Spleen (tissue), 11 donors: ENCODE measurements at regions not wholly inside any gene's neighbourhood (a gene's known extent, or its start where the extent isn't known, plus 50 kb on each side); places are given as distances from the start of the nearest gene placed in this dataset.

Experiments
- DNase-seq: peaks from one replicate; pipeline ENCODE4 v3.0.0-alpha.2; 2020
- H3K27ac ChIP-seq, 8 donors: fragments of 200-600 bp; sonication (generic) in 7 of 8; 1 replicate in 4 of 8; 2 replicates in 4 of 8; pipeline versions ENCODE4 v1.5.0 to v1.8.0; 2016 to 2021; ENCODE audit warnings: inconsistent platforms in 4 of 8, mild to moderate bottlenecking in 4 of 8, moderate library complexity in 1 of 8
- H3K27me3 ChIP-seq, 7 donors: fragments of 200-600 bp; sonication (generic) in 6 of 7; replicated peaks in 1 of 7; 1 replicate in 4 of 7; 2 replicates in 3 of 7; pipeline versions ENCODE4 v1.5.0 to v1.8.0; 2016 to 2021; ENCODE audit warnings: inconsistent platforms in 3 of 7, mild to moderate bottlenecking in 1 of 7
- H3K36me3 ChIP-seq, 6 donors: fragments of 200-600 bp; sonication (generic) in 5 of 6; 1 replicate in 4 of 6; 2 replicates in 2 of 6; pipeline versions ENCODE4 v1.5.0 to v1.8.0; 2016 to 2021; ENCODE audit warnings: inconsistent platforms in 2 of 6
- H3K4me1 ChIP-seq, 6 donors: fragments of 200-600 bp; sonication (generic) in 5 of 6; 1 replicate in 3 of 6; 2 replicates in 3 of 6; pipeline versions ENCODE4 v1.5.0 to v1.8.0; 2016 to 2021; ENCODE audit warnings: inconsistent platforms in 3 of 6
- H3K4me3 ChIP-seq, 8 donors: fragments of 200-600 bp; sonication (generic) in 7 of 8; 1 replicate in 4 of 8; 2 replicates in 4 of 8; pipeline versions ENCODE4 v1.5.0 to v1.8.0; 2016 to 2021; ENCODE audit warnings: inconsistent platforms in 4 of 8, mild to moderate bottlenecking in 4 of 8, moderate library complexity in 2 of 8
- H3K9me3 ChIP-seq, 8 donors: fragments of 200-600 bp; sonication (generic) in 7 of 8; 1 replicate in 4 of 8; 2 replicates in 4 of 8; pipeline versions ENCODE4 v1.5.0 to v1.8.0; 2016 to 2021; ENCODE audit warnings: inconsistent platforms in 4 of 8
- CTCF ChIP-seq, 11 experiments: fragments of 200-600 bp in 7 of 11; fragments of 450-650 bp in 4 of 11; sonication (generic) in 4 of 11; IDR thresholded peaks in 8 of 11; conservative IDR thresholded peaks in 3 of 11; 1 replicate in 7 of 11; 2 replicates in 4 of 11; pipeline versions ENCODE4 v1.4.0 to v1.8.0; 2016 to 2021; ENCODE audit warnings: antibody characterized with exemption in 11 of 11, inconsistent platforms in 4 of 11, mild to moderate bottlenecking in 1 of 11
- POLR2A ChIP-seq, 3 donors: fragments of 450-650 bp; IDR thresholded peaks; one replicate each; pipeline ENCODE4 v1.5.1; 2017; ENCODE audit warnings: antibody characterized with exemption in 3 of 3, mild to moderate bottlenecking in 1 of 3
- POLR2AphosphoS5 ChIP-seq, 3 donors: sonication (generic); formaldehyde crosslinking; IDR thresholded peaks; one replicate each; pipeline ENCODE4 v1.5.1; 2017; ENCODE audit warnings: antibody characterized with exemption in 3 of 3
- WGBS, 5 donors: extraction: QIAGEN DNeasy Blood & Tissue Kit in 3 of 5; methylation state at CpG; one replicate each; pipeline versions ENCODE4 v1.1.5 to v1.1.7; 2013 to 2018; 5-methylcytosine and 5-hydroxymethylcytosine counted together
- intact Hi-C: fragments of 100-400 bp; cut with DNase I; formaldehyde crosslinking; loops from one replicate; pipeline ENCODE4 v1.15.0; 2023; ENCODE audit warnings: low total_unique reads
- donor health status: healthy with polysubstance abuse.
- donor health status: DM: no; HTN: no; CAD: no; lungs with moderate emphysema.
- donor health status: DM: no; HTN: no; CAD: no.
- donor health status: Bipolar disorder and iron deficiency.
- donor health status: healthy.
- donor health status: DM: no; HTN: no; CAD: no.
- donor health status: DM: yes; HTN: yes; CAD: no.

GRCh38 chr21:24224422-24224821, 1382.9 kb downstream of the MRPL39 start:
- DNase-seq = no peak
- H3K27ac ChIP-seq = no peak overlapping the region
- H3K36me3 ChIP-seq = no peaks in the 10 kb centered on the region
- no peaks in the 10 kb centered on the region for H3K4me1 ChIP-seq
- H3K9me3 ChIP-seq = peaks cover 0 to 20% (median 11%) of the 10 kb centered on the region in 8 donors
- no peak overlapping the region for H3K4me3 ChIP-seq
- TF ChIP-seq POLR2AphosphoS5 (IDR thresholded peaks at IDR 0.05) (no peak), POLR2A (IDR thresholded peaks at IDR 0.05) (no peak), CTCF (IDR thresholded peaks at IDR 0.05 in 8 of 11, conservative IDR thresholded peaks at IDR 0.05 in 3 of 11) (no peak)
- 79 to 89% (median 82%) methylated on average over 4 of the region's 4 CpGs for WGBS, 5 donors
- H3K27me3 ChIP-seq = no peaks in the 10 kb centered on the region
- intact Hi-C loops = no loop called here

- Histone ChIP-seq H3K4me3 (no peak overlapping the region), H3K27me3 (no peaks in the 10 kb centered on the region), H3K4me1 (no peaks in the 10 kb centered on the region), H3K36me3 (no peaks in the 10 kb centered on the region), H3K9me3 (peaks cover 0 to 18% (median 11%) of the 10 kb centered on the region in 8 donors), H3K27ac (no peak overlapping the region)
- 64 to 79% (median 72%) methylated on average over 2 of the region's 2 CpGs for WGBS, 5 donors
- intact Hi-C loops = no loop called here
- TF ChIP-seq POLR2A (IDR thresholded peaks at IDR 0.05) (no peak), POLR2AphosphoS5 (IDR thresholded peaks at IDR 0.05) (no peak), CTCF (IDR thresholded peaks at IDR 0.05 in 8 of 11, conservative IDR thresholded peaks at IDR 0.05 in 3 of 11) (no peak)
- DNase-seq = no peak
Observed at GRCh38 chr21:24223624-24224023, 1383.7 kb downstream of the MRPL39 start.

- Histone ChIP-seq H3K27me3 (no peaks in the 10 kb centered on the region), H3K4me3 (no peak overlapping the region), H3K4me1 (no peaks in the 10 kb centered on the region), H3K9me3 (peaks cover 0 to 10% (median 8%) of the 10 kb centered on the region in 8 donors), H3K27ac (no peak overlapping the region), H3K36me3 (no peaks in the 10 kb centered on the region)
- no peak for DNase-seq
- intact Hi-C loops = no loop called here
- WGBS, 5 donors = 74 to 80% (median 75%) methylated on average over 3 of the region's 3 CpGs
- TF ChIP-seq POLR2A (IDR thresholded peaks at IDR 0.05) (no peak), POLR2AphosphoS5 (IDR thresholded peaks at IDR 0.05) (no peak)
Observed at GRCh38 chr21:24222676-24223075, 1384.6 kb downstream of the MRPL39 start.

GRCh38 chr21:24220446-24220845, 1386.8 kb downstream of the MRPL39 start:
- H3K4me3 ChIP-seq = no peak overlapping the region
- WGBS, 5 donors = 87 to 92% (median 89%) methylated on average over 2 of the region's 2 CpGs
- DNase-seq = no peak
- intact Hi-C loops = no loop called here
- H3K27me3 ChIP-seq = no peaks in the 10 kb centered on the region
- no peaks in the 10 kb centered on the region for H3K4me1 ChIP-seq
- no peaks in the 10 kb centered on the region for H3K36me3 ChIP-seq
- TF ChIP-seq POLR2A (IDR thresholded peaks at IDR 0.05) (no peak), POLR2AphosphoS5 (IDR thresholded peaks at IDR 0.05) (no peak), CTCF (IDR thresholded peaks at IDR 0.05 in 8 of 11, conservative IDR thresholded peaks at IDR 0.05 in 3 of 11) (no peak)
- no peak overlapping the region for H3K27ac ChIP-seq
- no peaks in the 10 kb centered on the region for H3K9me3 ChIP-seq

DNA sequence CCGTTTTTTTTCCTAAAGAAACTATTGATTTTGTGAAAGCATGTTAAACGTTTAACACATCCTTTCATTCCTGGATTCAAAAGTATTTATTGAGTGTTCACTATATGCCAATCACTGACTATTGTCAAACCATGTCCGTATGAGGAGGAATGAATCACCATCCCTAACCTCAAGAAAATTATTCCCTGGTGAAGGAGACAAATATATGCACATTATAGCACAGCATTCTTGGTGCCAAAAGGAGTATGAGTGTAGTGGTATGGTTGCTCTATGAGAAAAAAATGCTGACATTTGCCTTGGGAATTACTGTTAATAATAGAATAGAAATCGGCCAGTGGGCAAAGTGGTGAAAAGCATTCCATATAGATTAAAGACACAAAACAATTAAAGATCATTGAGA, 1390.1 kb downstream of the MRPL39 start:
- no peaks in the 10 kb centered on the region for H3K27me3 ChIP-seq
- H3K4me3 ChIP-seq = no peak overlapping the region
- TF ChIP-seq POLR2A (IDR thresholded peaks at IDR 0.05) = no peak
- no peak for TF ChIP-seq POLR2AphosphoS5 (IDR thresholded peaks at IDR 0.05)
- no peak for TF ChIP-seq CTCF (IDR thresholded peaks at IDR 0.05 in 8 of 11, conservative IDR thresholded peaks at IDR 0.05 in 3 of 11)
- H3K27ac ChIP-seq = no peak overlapping the region
- no peaks in the 10 kb centered on the region for H3K36me3 ChIP-seq
- H3K4me1 ChIP-seq = no peaks in the 10 kb centered on the region
- no peaks in the 10 kb centered on the region for H3K9me3 ChIP-seq
- no peak for DNase-seq
- intact Hi-C loops = no loop called here
- WGBS, 5 donors = 76 to 90% (median 78%) methylated on average over 4 of the region's 4 CpGs
